ENCODE measurements at regions not wholly inside any gene's neighbourhood (a gene's known extent, or its start where the extent isn't known, plus 50 kb on each side); places are given as distances from the start of the nearest gene placed in this dataset.
"Not testable (repeated sequence)": the region's sequence is repeated elsewhere in the genome, so short reads cannot be mapped to it uniquely, and the experiment has no call there.

DNA sequence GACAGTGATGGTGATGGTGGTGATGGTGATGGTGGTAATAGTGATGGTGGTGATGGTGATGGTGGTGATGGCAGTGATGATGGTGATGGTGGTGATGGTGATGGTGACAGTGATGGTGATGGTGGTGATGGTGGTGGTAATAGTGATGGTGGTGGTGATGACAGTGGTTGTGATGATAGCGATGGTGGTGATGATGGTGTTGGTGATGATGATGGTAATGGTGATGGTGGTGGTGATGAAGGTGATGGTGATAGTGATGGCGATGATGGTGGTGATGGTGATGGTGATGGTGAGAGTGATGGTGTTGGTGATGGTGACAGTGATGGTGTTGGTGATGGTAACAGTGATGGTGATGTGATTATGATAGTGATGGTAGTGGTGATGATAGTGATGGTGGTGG, 94.3 kb downstream of the ASB1 start:
- no peak for DNase-seq (ENCODE audit: low read depth)

DNA sequence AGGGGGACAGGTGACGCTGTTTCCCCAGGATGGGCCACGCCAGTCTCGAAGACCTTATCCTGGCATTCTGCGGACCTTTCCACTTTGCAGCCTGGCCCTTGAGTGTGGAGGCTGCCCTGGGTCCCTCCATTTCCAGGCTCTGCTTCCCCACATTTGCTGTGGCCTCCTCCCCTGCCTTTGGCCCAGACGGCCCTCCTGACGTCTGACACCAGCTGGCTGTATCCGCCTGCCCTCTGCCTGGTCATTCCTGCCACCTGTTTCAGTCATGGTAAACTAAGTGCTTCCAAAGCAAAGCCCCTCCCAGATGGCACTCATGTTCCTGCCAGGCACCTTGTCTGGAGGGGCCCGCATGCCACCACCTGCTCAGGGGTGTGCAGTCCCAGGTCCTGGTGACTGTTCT, 95.1 kb downstream of the ASB1 start:
- DNase-seq (ENCODE audit: low read depth) = no peak

DNA sequence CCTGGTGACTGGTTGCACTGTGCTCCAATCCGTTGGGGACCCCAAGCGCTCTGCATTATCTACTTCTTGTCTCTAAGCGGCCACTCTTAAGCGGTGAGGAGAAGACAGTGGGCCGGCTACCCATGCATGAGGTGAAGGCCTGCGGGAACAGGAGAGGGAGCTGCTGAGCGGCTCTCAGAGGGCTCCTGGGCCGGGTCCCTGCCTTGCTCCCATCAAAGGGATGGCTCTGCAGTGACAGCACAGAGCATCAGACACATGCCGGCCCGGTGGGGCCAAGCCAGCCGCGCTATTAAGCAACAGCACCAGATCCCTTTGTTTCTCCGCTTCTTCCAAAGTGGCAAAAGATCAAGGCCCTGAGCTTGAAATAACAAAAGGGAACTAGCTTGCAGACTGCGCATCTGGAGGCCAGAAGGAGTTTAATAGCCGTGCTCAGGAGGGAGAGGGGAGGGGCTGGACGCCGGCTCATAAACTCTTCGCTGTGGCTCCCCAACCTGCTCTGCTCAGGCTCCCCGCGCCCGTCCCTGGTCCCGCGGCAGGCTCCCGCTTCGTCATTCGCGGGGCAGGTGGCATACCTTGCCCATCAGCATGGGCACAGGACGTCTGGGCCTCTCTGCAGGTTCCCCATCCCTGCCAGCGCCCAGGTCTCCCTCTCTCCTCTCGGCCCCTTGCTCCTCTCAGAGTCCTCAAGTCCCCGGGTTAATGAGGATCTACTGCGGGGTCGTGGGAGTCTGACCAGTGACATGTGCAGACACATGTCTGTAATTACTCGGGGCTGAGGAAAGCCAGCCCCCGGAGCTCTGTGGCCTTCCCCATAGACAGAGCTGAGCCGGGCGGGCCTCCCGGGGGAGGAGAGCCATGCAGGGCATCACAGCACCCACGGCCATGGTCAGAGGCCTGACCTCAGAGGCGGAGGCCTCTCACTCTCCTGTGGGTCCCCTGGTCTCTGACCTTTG, 96.7 kb downstream of the ASB1 start:
- peak; percentile 12 for DNase-seq (ENCODE audit: low read depth)

DNA sequence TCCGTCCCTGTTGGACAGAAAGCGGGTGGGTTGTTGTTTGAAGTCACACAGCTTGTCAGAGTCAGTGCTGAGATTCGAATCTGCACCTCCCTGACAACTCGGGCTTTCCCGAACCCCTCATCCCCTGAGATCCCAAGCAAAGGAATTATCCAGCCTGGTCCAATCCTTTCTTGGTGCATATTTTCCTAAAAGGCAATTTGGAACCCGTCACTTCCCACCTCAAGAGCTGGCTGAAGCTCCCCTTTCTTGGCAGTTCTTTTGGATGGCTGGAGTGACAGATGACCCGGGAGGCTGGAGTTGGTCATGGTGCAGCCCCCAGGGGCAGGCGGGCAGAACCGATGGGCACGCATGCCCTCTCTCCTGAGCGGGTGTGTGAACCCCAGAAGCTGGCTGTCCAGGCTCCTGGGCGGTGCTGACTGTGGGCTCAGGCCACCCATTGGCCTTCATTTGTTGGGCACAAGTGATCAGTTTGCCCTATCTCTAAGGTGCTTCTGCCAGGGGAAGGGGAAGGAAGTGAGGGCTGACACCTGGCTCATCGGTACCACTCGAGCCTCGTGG, 97.8 kb downstream of the ASB1 start:
- DNase-seq (ENCODE audit: low read depth) = no peak

- DNase-seq (ENCODE audit: low read depth) = no peak
These were observed 99.3 kb downstream of the ASB1 start for GRCh38 chr2:238525990-238526389.

DNA sequence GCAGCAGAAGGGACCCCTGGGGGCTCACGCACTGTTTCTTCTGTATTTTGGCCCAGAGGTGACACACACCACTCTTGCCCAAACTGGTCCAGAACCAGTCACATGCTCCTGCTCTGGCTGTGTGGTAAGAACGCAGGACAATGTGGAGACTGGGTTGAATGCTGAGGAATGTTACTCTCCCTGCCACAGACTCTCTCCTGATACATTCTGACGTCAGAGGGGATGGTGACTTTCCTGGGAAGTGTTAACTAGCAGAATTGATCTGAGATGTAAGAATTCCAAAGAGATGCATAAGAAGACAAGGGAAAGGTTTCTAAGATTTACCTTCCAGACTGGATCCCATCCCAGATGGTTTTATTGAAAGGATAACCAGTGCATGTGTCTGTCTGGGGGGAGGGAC, 100.8 kb downstream of the ASB1 start:
- peak; percentile 74 for DNase-seq (ENCODE audit: low read depth)

DNA sequence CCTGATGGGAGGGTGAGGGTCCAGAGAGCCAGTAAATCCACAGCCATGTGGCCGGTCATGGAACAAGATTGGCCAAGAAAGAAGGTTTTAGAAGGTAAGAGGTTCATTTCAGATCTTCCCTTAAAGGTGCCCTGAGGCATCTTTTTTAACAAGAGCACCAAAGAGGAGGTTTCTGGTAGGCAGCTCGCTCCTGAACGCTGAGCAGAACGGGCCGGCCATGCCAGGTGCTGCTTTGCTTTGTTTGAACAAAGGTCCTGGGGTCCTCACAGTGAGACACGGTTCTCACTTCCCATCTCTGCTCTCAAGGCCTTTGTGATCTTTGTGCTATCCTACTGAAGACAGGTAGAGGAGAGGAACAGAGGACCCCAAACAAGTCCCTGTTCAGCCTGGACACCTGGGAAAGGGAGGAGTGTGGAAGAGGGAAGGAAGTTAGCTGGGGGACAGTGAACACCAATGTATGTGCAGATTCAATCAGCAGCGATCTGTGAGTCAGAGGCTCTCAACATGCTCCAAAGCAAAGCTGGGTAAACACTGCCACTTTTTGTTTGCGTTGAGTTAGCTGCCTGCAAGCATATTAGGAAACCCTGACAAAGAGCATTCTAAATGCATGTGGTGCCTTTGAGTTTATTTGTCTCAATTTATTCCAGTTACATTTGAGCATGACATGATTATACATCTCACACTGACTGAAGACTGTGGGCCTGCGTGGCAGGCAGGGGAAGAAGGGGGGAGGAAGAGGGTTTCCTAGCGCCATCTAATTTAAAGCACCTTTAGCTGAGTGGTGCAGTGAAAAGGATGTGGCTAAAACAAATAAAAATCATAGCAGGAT, 102.4 kb downstream of the ASB1 start:
- peak; percentile 72 for DNase-seq (ENCODE audit: low read depth)

DNA sequence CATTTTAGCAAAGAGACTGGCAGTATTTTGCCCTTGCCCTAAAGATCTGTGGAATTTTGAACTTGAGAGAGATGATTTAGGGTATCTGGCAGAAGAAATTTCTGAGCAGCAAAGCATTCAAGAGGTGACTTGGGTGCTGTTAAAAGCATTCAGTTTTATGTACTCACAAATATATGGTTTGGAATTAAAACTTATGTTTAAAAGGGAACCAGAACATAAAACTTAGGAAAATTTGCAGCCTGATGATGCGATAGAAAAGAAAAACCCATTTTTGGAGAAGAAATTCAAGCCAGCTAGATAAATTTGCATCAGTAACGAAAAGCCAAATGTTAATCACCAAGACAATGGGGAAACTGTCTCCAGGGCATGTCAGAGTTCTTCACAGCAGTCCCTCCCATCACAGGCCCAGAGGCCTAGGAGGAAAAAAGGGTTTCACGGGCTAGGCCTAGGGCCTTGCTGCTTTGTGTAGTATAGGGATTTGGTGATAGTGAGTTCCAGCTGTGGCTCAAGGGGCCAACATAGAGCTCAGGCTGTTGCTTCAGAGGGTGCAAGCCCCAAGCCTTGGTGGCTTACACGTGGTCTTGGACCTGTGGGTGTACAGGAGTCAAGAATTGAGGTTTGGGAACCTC, 104.4 kb downstream of the ASB1 start:
- DNase-seq (ENCODE audit: low read depth) = not testable (repeated sequence)

GRCh38 chr2:238543732-238544131, 117.0 kb downstream of the ASB1 start:
- not testable (repeated sequence) for DNase-seq (ENCODE audit: low read depth)

GRCh38 chr2:238548902-238549462, 122.3 kb downstream of the ASB1 start:
- no peak for DNase-seq (ENCODE audit: low read depth)

DNA sequence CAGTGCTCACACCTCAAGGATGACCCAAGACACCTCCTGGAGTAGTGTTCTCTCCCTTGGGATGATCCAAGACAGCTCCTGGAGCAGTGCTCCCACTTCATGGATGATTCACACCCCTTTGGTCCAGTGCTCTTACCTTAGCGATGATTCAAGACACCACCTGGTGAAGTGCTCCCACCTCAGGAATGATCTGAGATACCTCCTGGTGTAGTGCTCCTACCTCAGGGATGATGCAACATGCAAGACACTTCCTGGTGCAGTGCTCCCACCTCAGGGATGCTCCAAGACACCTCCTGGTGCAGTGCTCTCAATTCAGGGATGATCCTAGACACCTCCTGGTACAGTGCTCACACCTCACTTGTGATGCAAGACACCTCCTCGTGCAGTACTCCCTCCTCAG, 123.1 kb downstream of the ASB1 start:
- DNase-seq (ENCODE audit: low read depth) = no peak

- no peak for DNase-seq (ENCODE audit: low read depth)
These were observed 124.4 kb downstream of the ASB1 start for GRCh38 chr2:238551091-238551490.

DNA sequence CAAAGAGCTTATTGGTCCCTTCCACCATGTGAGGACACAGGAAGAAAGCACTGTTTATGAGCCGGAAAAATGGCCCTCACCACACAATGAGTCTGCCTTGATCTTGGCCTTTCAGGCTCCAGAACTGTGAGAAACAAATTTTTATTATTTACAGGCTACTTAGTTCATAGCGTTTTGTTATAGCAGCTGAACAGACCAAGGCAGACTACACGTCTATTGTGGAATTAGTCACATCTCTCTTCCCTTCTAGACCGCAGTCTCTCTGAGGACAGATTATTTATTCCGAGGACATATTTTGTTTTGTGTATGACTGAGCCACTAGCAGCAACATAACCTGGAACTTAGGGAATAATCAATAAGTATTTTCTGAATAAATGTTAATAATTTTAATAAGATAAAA, 125.5 kb downstream of the ASB1 start:
- no peak for DNase-seq (ENCODE audit: low read depth)

DNA sequence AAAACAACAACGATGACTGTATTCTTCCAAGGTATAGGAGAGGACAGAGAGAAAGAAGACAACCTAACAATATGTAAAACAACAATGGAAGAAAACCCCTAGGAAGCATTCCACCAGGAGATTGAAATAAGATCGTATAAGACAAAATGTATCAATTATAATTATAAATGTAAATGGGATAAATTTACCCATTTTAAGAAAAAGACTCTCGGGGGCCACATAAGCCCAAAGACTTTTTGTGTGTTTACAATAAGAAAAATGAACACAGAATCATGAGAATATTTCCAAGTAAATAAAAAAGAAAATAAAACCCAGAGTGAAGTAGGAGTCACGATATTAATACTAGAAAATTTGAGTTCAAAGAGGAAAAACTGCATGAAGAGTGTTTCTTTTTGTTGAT, 126.4 kb downstream of the ASB1 start:
- DNase-seq (ENCODE audit: low read depth) = no peak

- no peak for DNase-seq (ENCODE audit: low read depth)
These were observed 128.0 kb downstream of the ASB1 start for GRCh38 chr2:238554468-238555315.

DNA sequence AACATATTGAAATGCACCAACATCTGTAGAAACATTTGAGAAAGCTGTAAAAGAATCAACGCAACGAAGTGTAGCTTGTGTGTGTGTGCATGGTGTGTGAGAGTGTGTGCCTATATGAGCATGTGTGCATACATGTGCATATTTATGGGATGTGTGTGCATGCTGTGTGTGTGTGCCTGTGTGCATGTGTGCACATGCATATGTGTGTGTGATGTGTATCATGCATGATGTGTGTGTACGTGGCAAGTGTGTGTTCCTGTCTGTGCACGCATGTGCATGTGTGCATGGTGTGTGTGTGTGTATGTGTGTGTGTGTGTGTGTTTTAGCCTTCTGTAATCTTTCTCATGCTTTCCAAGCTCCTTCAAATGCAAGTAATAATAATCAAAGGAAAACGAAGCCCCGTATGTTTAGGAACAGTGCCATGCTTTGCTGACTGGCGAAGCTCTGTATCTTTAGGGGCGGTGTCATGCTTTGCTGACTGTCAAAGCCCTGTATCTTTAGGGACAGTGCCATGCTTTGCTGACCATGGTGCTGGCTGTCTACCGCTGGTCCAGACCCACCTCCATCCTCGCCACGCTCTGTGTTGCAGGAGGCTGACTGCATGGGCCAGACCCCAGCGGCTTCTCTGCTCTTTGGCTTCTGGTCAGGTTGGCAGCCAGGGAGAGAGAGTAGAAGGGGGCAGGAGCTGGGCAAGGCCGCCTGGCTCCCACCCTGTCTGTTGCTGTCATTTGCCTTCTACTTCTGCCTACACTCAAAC, 129.2 kb downstream of the ASB1 start:
- DNase-seq (ENCODE audit: low read depth) = no peak

DNA sequence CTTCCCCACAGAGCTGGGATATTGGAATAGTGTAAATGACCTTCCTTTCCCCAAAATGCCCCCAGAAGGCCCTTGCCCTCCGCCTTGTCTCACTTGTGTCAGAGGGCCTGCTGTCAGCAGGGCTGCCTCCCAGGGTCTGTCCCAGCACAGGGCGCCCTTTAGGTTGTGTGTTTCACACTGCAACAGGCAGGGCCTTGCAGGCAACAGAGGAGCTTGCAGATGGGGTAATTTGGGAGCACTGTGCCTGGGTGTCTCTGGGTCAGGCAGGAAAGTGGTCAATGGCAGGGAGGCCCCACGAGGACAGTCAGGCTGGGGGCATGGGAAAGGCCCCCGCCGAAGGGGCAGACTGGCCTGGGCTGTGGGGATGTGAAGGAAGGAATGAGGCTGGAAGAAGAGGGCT, 130.7 kb downstream of the ASB1 start:
- DNase-seq (ENCODE audit: low read depth) = no peak

DNA sequence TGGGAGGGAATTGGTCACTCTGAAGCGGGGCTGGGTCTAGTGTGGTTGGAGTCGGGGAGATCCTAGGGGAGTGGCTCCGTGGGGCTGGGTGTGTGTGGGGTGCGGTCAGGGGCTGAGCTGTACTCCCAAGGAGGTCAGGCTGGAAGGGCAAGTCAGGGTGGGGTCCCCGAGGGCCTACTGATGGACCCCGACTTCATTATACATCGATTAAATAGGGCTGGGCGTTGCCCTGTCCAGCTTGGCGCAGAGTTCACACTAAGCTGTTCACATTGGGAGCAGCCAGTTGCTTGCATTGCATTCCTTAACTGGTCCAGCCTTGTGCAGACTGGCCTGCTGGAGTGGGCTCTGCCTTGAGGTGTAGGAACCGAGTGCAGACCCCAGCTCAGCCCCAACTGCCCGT, 131.2 kb downstream of the ASB1 start:
- DNase-seq (ENCODE audit: low read depth) = no peak

GRCh38 chr2:238558456-238559099, 131.9 kb downstream of the ASB1 start:
- no peak for DNase-seq (ENCODE audit: low read depth)

DNA sequence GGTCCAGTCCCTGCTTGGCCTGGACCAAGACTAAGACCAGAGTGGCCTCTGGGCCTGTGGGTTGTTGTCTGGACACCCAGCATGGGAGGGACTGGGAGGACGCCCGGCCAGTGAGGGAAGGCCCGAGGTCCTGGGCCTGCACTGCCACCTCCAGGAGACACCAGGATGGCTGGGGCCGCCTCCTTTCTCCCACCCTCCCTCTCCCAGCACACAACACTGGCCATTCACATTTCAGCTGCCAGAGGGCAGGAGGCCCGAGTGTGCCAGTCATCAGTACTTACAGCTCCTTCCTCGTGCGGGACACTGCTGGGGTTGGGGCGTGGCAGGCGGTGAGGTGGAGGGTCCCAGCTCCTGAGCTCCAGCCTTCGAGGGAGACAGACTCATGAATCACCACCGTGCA, 133.5 kb downstream of the ASB1 start:
- DNase-seq (ENCODE audit: low read depth) = peak; percentile 9
